ENCODE measurements at regions not wholly inside any gene's neighbourhood (a gene's known extent, or its start where the extent isn't known, plus 50 kb on each side); places are given as distances from the start of the nearest gene placed in this dataset.

DNA sequence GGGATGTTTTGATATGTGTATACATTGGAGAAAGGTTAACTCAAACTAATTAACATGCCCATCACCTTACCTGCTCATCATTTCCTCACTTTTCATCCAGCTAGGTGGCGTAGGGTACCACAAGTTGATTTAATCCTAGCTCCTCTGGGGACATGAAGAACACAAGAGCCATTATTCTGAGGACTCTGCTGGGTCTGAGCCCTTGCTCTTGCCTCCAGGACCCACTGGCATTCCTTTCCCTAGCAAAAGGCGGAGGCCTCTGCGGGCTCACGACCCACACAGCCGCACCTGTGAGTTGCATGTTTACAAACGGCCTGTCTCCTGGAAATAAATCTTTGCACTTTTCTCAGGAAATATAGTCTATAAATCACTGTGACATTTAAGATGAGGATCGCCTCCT lies 871.9 kb downstream of the TBC1D22A start:
- Histone ChIP-seq H3K9me3 (peaks cover 0 to 3% (median 2%) of the 10 kb centered on the region in 4 donors), H3K36me3 (no peaks in the 10 kb centered on the region), H3K4me3 (no peak overlapping the region), H3K4me1 (no peaks in the 10 kb centered on the region), H3K27me3 (peaks cover 0 to 3% (median 0%) of the 10 kb centered on the region in 3 donors), H3K27ac (no peak overlapping the region)
- TF ChIP-seq POLR2A (IDR thresholded peaks at IDR 0.05) = no peak
- no peak for TF ChIP-seq EP300 (IDR thresholded peaks at IDR 0.05)
- TF ChIP-seq, protein P1, sequence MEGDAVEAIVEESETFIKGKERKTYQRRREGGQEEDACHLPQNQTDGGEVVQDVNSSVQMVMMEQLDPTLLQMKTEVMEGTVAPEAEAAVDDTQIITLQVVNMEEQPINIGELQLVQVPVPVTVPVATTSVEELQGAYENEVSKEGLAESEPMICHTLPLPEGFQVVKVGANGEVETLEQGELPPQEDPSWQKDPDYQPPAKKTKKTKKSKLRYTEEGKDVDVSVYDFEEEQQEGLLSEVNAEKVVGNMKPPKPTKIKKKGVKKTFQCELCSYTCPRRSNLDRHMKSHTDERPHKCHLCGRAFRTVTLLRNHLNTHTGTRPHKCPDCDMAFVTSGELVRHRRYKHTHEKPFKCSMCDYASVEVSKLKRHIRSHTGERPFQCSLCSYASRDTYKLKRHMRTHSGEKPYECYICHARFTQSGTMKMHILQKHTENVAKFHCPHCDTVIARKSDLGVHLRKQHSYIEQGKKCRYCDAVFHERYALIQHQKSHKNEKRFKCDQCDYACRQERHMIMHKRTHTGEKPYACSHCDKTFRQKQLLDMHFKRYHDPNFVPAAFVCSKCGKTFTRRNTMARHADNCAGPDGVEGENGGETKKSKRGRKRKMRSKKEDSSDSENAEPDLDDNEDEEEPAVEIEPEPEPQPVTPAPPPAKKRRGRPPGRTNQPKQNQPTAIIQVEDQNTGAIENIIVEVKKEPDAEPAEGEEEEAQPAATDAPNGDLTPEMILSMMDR (IDR thresholded peaks at IDR 0.05) = no peak
- TF ChIP-seq POLR2AphosphoS5 (IDR thresholded peaks at IDR 0.05) = no peak
- intact Hi-C loops (cut with DNase I) = no loop called here
- no peak for DNase-seq
- 18 to 34% methylated on average over 7 of the region's 7 CpGs for WGBS, 2 donors

DNA sequence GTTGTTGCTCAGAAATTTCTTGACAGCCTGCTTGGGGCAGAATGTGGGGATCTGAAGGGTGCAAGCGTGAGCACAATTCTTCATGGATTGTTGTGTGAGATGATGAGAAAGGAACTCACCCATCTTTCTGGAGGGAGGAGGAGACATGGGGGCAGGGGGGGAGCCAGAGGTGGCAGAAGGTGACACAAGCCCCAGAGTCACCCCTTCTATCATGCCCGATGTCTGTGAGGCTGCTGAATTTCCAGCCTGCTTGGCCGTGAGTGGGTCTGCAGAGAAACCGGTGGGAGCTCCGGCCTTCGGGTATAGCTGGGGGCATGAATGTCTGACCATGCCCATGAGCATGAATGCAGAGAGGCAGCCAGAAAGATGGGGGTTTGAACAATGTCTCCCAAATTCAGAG lies 870.7 kb downstream of the TBC1D22A start:
- Histone ChIP-seq H3K36me3 (no peaks in the 10 kb centered on the region), H3K27ac (no peak overlapping the region), H3K9me3 (peaks cover 0 to 3% (median 0%) of the 10 kb centered on the region in 4 donors), H3K27me3 (peaks cover 0 to 3% (median 0%) of the 10 kb centered on the region in 3 donors), H3K4me3 (no peak overlapping the region), H3K4me1 (no peaks in the 10 kb centered on the region)
- 91 to 93% methylated on average over 6 of the region's 6 CpGs for WGBS, 2 donors
- intact Hi-C loops (cut with DNase I) = no loop called here
- TF ChIP-seq, protein P1 (IDR thresholded peaks at IDR 0.05) = no peak
- TF ChIP-seq POLR2A (IDR thresholded peaks at IDR 0.05) = no peak
- no peak for TF ChIP-seq EP300 (IDR thresholded peaks at IDR 0.05)
- TF ChIP-seq POLR2AphosphoS5 (IDR thresholded peaks at IDR 0.05) = no peak
- no peak for DNase-seq

DNA sequence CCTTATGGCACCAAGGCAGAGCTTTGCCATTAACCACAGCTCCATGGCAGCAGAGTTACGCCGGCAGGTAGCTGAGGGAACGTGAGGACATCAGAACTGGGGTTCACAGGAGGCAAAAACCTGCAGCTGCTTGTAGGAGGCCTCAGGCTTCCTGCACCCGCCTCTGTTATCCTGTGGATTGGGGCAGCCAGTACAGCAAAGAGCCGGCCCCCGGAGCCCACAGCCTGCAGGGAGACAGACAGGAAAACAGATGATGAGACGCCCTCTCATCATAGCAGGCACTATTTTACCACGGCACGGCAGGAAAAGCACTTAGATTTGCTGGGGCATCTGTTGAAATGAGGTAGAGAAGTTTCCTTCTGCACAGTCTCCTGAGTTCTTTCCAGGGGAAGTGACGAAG lies 870.3 kb downstream of the TBC1D22A start:
- intact Hi-C loops (cut with DNase I) = no loop called here
- no peak overlapping the region for H3K4me3 ChIP-seq
- peaks cover 0 to 3% (median 0%) of the 10 kb centered on the region in 3 donors for H3K27me3 ChIP-seq
- H3K27ac ChIP-seq = no peak overlapping the region
- H3K4me1 ChIP-seq = peaks cover 0 to 3% (median 2%) of the 10 kb centered on the region in 4 donors
- no peak for DNase-seq
- H3K9me3 ChIP-seq = peaks cover 0 to 3% (median 0%) of the 10 kb centered on the region in 4 donors
- TF ChIP-seq EP300 (IDR thresholded peaks at IDR 0.05) (no peak), POLR2AphosphoS5 (IDR thresholded peaks at IDR 0.05) (no peak), POLR2A (IDR thresholded peaks at IDR 0.05) (no peak)
- TF ChIP-seq, protein P1 (IDR thresholded peaks at IDR 0.05) = no peak
- no peaks in the 10 kb centered on the region for H3K36me3 ChIP-seq
- WGBS, 2 donors = 49 to 72% methylated on average over 10 of the region's 10 CpGs

DNA sequence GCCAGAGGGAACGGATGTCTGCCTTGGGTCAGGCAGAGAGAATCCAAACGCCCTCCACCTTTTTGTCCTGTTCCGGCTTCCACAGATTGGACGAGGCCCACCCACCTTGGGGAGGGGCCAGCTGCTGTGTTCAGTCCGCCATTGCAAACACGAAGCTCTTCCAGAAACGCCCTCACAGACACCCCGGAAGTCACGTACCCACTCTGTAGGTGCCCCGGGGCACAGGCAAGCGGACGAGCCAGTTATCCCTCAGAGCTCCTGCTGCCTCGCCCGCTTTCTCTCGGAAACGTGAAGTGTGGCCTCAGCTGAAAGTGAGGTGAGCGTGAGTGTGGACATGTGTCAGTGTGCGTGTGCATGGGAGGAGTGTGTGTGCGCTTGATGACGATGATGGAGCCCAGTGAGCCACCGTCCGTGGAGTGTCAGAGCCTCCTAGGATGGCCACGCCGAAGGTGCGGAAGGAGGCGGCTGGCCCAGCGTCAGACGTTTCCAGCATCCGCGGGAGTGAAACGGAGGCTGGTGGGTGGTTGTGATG lies 869.2 kb downstream of the TBC1D22A start:
- H3K27ac ChIP-seq = no peak overlapping the region
- no peak overlapping the region for H3K4me3 ChIP-seq
- peaks cover 0 to 3% (median 0%) of the 10 kb centered on the region in 3 donors for H3K27me3 ChIP-seq
- 89 to 93% methylated on average over 31 of the region's 31 CpGs for WGBS, 2 donors
- no peak for DNase-seq
- H3K9me3 ChIP-seq = no peaks in the 10 kb centered on the region
- intact Hi-C loops (cut with DNase I) = no loop called here
- H3K4me1 ChIP-seq = peaks cover 0 to 11% (median 9%) of the 10 kb centered on the region in 4 donors
- no peaks in the 10 kb centered on the region for H3K36me3 ChIP-seq
- TF ChIP-seq POLR2AphosphoS5 (IDR thresholded peaks at IDR 0.05) (no peak), POLR2A (IDR thresholded peaks at IDR 0.05) (no peak), EP300 (IDR thresholded peaks at IDR 0.05) (no peak)
- TF ChIP-seq, protein P1 (IDR thresholded peaks at IDR 0.05) = no peak
